Pons (tissue), 1 donor: ENCODE measurements at regions not wholly inside any gene's neighbourhood (a gene's known extent, or its start where the extent isn't known, plus 50 kb on each side); places are given as distances from the start of the nearest gene placed in this dataset.
"Not testable (repeated sequence)": the region's sequence is repeated elsewhere in the genome, so short reads cannot be mapped to it uniquely, and the experiment has no call there.

Source experiments
- DNase-seq: peaks from one replicate; pipeline ENCODE4 v3.0.0-alpha.2; 2016; ENCODE audit warnings: low spot score

- DNase-seq: peak; percentile 70
Observed at GRCh38 chr6:12621754-12622153, 94.8 kb upstream of the PHACTR1 start.

- DNase-seq: no peak
Observed at GRCh38 chr6:12622566-12622965, 94.0 kb upstream of the PHACTR1 start.

DNA sequence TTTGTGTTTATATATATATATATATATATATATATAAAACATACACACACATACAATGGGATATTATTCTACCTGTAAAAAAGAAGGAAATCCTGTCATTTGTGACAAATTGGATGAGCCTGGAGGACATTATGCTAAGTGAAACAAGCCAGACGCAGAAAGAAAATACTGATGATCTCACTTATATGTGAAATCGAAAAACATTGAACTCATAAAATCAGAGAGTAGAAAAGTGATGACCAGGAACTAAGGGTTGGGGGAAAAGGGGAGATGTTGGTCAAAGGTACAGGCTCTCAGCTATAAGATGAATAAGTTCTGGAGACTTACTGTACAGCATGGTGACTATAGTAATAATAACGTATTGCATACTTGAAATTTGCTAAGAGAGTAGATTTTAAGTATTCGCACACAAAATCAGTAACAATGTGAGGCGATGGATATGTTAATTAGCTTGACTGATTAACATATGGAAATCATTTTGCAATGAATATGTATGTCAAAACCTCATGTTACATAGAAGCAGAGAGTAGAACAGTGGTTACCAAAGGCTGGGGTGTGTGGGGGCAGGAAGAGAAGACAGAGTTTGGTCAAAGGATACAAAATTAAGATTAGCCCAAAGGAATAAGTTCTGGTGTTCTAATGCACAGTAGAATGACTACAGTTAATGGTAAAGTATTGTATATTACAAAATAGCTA lies 92.3 kb upstream of the PHACTR1 start:
- DNase-seq: no peak

GRCh38 chr6:12627053-12627452 lies 89.5 kb upstream of the PHACTR1 start:
- DNase-seq: no peak

DNA sequence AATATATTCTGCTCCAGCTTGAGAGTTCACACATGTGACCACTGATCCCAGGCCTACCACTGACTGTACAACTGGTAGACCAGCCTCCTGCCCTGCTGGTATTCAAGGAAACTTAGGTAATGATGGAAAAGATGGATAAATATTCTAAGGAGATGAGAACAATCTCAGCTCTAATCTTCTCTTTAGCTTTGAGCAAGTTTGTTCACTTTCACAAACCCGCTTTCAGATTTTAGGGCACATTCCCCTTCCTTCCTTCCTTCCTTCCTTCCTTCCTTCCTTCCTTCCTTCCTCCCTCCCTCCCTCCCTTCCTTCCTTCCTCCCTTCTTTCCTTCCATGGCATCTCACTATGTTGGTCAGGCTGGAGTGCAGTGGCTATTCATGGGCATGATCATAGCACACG lies 88.2 kb upstream of the PHACTR1 start:
- no peak for DNase-seq

DNA sequence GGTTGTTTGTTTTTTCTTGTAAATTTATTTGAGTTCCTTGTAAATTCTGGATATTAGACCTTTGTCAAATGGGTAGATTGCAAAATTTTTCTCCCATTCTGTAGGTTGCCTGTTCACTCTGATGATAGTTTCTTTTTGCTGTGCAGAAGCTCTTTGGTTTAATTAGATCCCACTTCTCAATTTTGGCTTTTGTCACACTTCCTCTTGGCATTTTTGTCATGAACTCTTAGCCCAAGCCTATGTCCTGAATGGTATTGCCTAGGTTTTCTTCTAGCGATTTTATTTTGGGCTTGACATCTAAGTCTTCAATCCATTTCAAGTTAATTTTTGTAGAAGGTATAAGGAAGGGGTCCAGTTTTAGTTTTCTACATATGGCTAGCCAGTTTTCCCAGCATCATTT lies 82.8 kb upstream of the PHACTR1 start:
- not testable (repeated sequence) for DNase-seq

DNA sequence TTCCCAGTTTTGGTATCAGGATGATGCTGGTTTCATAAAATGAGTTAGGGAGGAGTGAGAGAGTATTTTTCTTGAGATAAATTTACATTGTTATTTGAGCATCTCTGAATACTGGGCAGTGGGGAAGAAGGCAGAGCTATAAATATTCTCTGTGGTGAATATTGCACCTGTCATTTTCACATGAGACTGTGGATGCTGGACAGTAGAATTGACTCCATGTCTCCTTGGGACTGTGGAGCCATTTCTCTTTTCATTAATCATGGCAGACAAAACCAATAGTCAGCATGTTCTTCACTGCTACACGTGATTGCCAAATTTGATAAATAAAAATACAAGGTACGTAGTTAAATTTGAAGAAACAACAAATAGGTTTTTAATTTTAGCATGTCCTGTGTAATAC lies 81.2 kb upstream of the PHACTR1 start:
- no peak for DNase-seq

GRCh38 chr6:12635813-12636212 lies 80.8 kb upstream of the PHACTR1 start:
- DNase-seq: no peak

GRCh38 chr6:12636336-12636735 lies 80.2 kb upstream of the PHACTR1 start:
- no peak for DNase-seq

- peak; percentile 41 for DNase-seq
Observed at GRCh38 chr6:12637960-12638641, 78.5 kb upstream of the PHACTR1 start.

DNA sequence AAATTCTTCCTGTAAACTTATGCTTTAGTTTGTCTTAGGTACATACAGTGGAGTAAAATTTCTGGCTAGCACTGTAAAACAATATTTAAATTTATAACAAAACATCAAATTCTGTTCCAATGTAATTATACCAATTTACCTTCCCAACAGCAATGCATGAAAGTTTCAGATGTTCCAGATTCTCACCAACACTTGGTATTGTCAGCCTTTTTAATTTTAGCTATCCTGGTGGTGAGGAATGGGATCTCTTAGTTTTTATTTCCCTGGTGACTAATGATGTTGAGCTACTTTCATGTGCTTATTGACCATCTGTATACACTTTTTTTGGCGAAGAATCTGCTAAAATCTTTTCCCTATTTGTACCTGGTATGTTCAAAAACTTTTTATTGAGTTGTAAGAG lies 76.1 kb upstream of the PHACTR1 start:
- DNase-seq: no peak

DNA sequence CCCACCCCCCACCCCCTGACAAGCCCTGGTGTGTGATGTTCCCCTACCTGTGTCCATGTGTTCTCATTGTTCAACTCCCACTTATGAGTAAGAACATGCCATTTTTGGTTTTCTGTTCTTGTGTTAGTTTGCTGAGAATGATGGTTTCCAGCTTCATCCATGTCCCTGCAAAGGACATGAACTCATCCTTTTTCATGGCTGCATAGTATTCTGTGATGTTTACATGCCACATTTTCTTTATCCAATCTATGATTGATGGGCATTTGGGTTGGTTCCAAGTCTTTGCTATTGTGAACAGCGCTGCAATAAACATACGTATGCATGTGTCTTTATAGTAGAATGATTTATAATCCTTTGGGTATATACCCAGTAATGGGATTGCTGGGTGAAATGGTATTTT lies 74.8 kb upstream of the PHACTR1 start:
- DNase-seq: not testable (repeated sequence)

- DNase-seq: no peak
Observed at GRCh38 chr6:12645941-12646340, 70.6 kb upstream of the PHACTR1 start.

GRCh38 chr6:12648171-12648570 lies 68.4 kb upstream of the PHACTR1 start:
- no peak for DNase-seq

GRCh38 chr6:12649325-12649724 lies 67.2 kb upstream of the PHACTR1 start:
- no peak for DNase-seq

- DNase-seq: peak; percentile 4
Observed at GRCh38 chr6:12653486-12653885, 63.1 kb upstream of the PHACTR1 start.

DNA sequence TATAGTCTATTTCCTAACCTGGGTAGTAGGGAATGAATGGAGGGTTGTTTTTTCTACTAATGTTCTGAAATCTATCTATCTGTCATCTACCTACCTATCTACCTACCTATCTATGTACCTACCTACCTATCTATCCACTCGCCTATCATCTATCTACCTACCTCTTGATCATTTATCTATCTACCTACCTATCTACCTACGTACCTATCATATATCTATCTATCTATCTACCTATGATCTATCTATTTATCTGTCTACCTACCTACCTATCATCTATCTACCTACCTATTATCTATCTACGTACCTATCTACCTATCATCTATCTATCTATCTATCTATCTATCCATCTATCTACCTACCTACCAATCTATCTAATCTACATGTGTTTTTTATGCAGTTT lies 62.5 kb upstream of the PHACTR1 start:
- no peak for DNase-seq

- DNase-seq: no peak
Observed at GRCh38 chr6:12654514-12654913, 62.1 kb upstream of the PHACTR1 start.

DNA sequence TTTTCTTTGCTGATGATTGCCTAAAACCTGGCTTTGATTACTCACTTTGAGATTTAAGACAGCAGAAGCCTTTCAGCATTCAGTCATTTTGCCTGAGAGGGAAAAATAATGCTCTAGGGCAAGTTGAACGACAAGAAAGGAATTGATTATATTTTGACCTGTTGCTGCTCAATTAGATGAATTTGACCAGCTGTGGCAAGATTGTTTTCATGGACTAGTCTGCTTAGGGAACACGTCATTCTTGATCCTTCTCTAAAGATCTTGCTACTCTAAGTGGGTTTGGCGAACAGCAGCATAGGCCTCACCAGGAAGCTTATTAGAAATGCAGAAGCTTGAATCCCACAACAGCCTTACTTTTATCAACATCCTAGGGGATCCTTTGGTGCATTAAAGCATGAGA lies 59.7 kb upstream of the PHACTR1 start:
- no peak for DNase-seq

GRCh38 chr6:12657884-12658283 lies 58.7 kb upstream of the PHACTR1 start:
- no peak for DNase-seq

DNA sequence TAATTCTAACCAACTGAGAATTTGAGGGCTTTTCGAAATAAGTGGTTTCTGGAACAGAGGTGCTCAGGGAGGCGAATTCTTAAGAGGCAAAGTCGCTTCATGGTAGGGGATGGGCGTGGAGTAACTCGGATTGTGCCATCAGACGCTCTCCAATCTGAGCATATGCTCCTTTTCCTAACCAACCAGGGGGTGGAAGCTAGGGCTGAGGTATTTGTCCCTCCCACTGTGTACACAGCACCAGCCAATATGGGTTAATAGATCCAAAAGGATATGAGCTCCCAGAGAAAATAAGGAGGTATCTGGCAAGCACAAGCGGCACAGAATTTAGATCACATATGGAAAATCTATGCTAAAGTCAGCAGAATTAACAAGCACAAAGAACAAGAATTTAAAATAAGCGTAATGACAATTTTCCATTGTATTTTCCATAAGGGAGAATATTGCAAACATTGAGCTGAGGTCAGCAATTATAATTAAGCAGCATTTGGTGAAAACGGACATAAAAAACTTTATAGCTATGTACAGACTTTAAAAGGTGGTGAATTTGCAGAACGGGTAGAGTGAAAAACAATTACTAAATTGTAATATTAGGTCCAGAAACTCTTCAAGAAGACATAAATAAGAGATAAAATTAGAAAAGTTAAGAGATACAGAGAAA lies 55.0 kb upstream of the PHACTR1 start:
- no peak for DNase-seq
